ENCODE measurements at regions not wholly inside any gene's neighbourhood (a gene's known extent, or its start where the extent isn't known, plus 50 kb on each side); places are given as distances from the start of the nearest gene placed in this dataset.

- Histone ChIP-seq H3K4me1 (peaks cover 32 to 62% (median 55%) of the 10 kb centered on the region in 10 experiments), H3K4me2 (peak overlapping the region; percentile 44 to 81 (median 72)), H3K4me3 (no peak overlapping the region), H3K27me3 (no peaks in the 10 kb centered on the region), H4K20me1 (no peaks in the 10 kb centered on the region), H3K9me3 (replicated peaks in 1 of 11) (peaks cover 0 to 38% (median 21%) of the 10 kb centered on the region in 11 experiments; a peak in 15 of 22 replicates), H3K27ac (peak overlapping the region in 8 of 11 experiments; percentile 19 to 90 (median 78); a peak in 14 of 22 replicates), H3K36me3 (peaks cover 0 to 6% (median 0%) of the 10 kb centered on the region in 11 experiments; a peak in 1 of 22 replicates), H3K9ac (0 out of 22 replicates have a peak overlapping the region, but pooled peaks of 1 of the 11 experiments have one; percentile 8)
- no peak for TF ChIP-seq Cebpa-rat (IDR thresholded peaks at IDR 0.05)
Measured at GRCh38 chr2:60095202-60095815, 458.1 kb downstream of the BCL11A start.

GRCh38 chr2:60094450-60094929 lies 459.0 kb downstream of the BCL11A start:
- Histone ChIP-seq H3K4me2 (peak overlapping the region in 3 of 11 experiments; percentile 72 to 81 (median 77); a peak in 8 of 22 replicates), H3K27ac (no peak overlapping the region), H4K20me1 (no peaks in the 10 kb centered on the region), H3K36me3 (peaks cover 0 to 6% (median 0%) of the 10 kb centered on the region in 11 experiments; a peak in 1 of 22 replicates), H3K9ac (no peak overlapping the region), H3K9me3 (replicated peaks in 1 of 11) (peaks cover 0 to 37% (median 21%) of the 10 kb centered on the region in 11 experiments; a peak in 15 of 22 replicates), H3K27me3 (no peaks in the 10 kb centered on the region), H3K4me3 (no peak overlapping the region), H3K4me1 (peaks cover 23 to 54% (median 46%) of the 10 kb centered on the region in 10 experiments)
- TF ChIP-seq Cebpa-rat (IDR thresholded peaks at IDR 0.05) = no peak

GRCh38 chr2:60092781-60093180 lies 460.7 kb downstream of the BCL11A start:
- TF ChIP-seq Cebpa-rat (IDR thresholded peaks at IDR 0.05) = no peak
- Histone ChIP-seq H3K36me3 (peaks cover 0 to 6% (median 0%) of the 10 kb centered on the region in 11 experiments; a peak in 1 of 22 replicates), H3K9me3 (replicated peaks in 1 of 11) (peaks cover 0 to 26% (median 14%) of the 10 kb centered on the region in 11 experiments; a peak in 15 of 22 replicates)

GRCh38 chr2:60091894-60092293 lies 461.6 kb downstream of the BCL11A start:
- no peak overlapping the region for H3K9ac ChIP-seq
- H3K27ac ChIP-seq = no peak overlapping the region
- H3K36me3 ChIP-seq = no peaks in the 10 kb centered on the region
- H4K20me1 ChIP-seq = no peaks in the 10 kb centered on the region
- H3K9me3 ChIP-seq (replicated peaks in 1 of 11) = peaks cover 0 to 17% (median 6%) of the 10 kb centered on the region in 11 experiments; a peak in 10 of 22 replicates
- H3K4me2 ChIP-seq = no peak overlapping the region
- no peak for TF ChIP-seq Cebpa-rat (IDR thresholded peaks at IDR 0.05)
- peaks cover 18 to 29% (median 24%) of the 10 kb centered on the region in 10 experiments for H3K4me1 ChIP-seq
- H3K4me3 ChIP-seq = no peak overlapping the region
- no peaks in the 10 kb centered on the region for H3K27me3 ChIP-seq

More at GRCh38 chr2:60092781-60093180, 460.7 kb downstream of the BCL11A start:
- Histone ChIP-seq H4K20me1 (no peaks in the 10 kb centered on the region), H3K27ac (no peak overlapping the region), H3K9ac (no peak overlapping the region), H3K4me3 (no peak overlapping the region), H3K4me2 (no peak overlapping the region), H3K4me1 (peaks cover 22 to 37% (median 31%) of the 10 kb centered on the region in 10 experiments), H3K27me3 (no peaks in the 10 kb centered on the region)

GRCh38 chr2:60091266-60091665 lies 462.2 kb downstream of the BCL11A start:
- no peaks in the 10 kb centered on the region for H3K36me3 ChIP-seq
- peaks cover 12 to 22% (median 18%) of the 10 kb centered on the region in 10 experiments for H3K4me1 ChIP-seq
- no peaks in the 10 kb centered on the region for H4K20me1 ChIP-seq
- no peak overlapping the region for H3K4me2 ChIP-seq
- no peak overlapping the region for H3K4me3 ChIP-seq
- H3K9ac ChIP-seq = no peak overlapping the region
- no peaks in the 10 kb centered on the region for H3K27me3 ChIP-seq
- no peak for TF ChIP-seq Cebpa-rat (IDR thresholded peaks at IDR 0.05)
- peaks cover 0 to 11% (median 1%) of the 10 kb centered on the region in 11 experiments; a peak in 7 of 22 replicates for H3K9me3 ChIP-seq (replicated peaks in 1 of 11)
- no peak overlapping the region for H3K27ac ChIP-seq

GRCh38 chr2:60079562-60079961 lies 473.9 kb downstream of the BCL11A start:
- no peaks in the 10 kb centered on the region for H3K27me3 ChIP-seq
- no peak overlapping the region for H3K4me3 ChIP-seq
- H3K36me3 ChIP-seq = no peaks in the 10 kb centered on the region
- H3K4me1 ChIP-seq = peaks cover 0 to 4% (median 0%) of the 10 kb centered on the region in 10 experiments; a peak in 1 of 20 replicates
- no peak overlapping the region for H3K4me2 ChIP-seq
- no peak overlapping the region for H3K9ac ChIP-seq
- no peak for TF ChIP-seq Cebpa-rat (IDR thresholded peaks at IDR 0.05)
- no peaks in the 10 kb centered on the region for H4K20me1 ChIP-seq
- no peak overlapping the region for H3K27ac ChIP-seq
- peaks cover 0 to 28% (median 5%) of the 10 kb centered on the region in 11 experiments; a peak in 7 of 22 replicates for H3K9me3 ChIP-seq (replicated peaks in 1 of 11)

- Histone ChIP-seq H3K36me3 (no peaks in the 10 kb centered on the region), H3K4me1 (peaks cover 0 to 8% (median 2%) of the 10 kb centered on the region in 10 experiments; a peak in 6 of 20 replicates), H3K9ac (no peak overlapping the region), H3K9me3 (replicated peaks in 1 of 11) (peaks cover 0 to 19% (median 0%) of the 10 kb centered on the region in 11 experiments; a peak in 1 of 22 replicates), H3K4me2 (no peak overlapping the region), H3K4me3 (no peak overlapping the region), H3K27ac (no peak overlapping the region), H4K20me1 (no peaks in the 10 kb centered on the region), H3K27me3 (no peaks in the 10 kb centered on the region)
- no peak for TF ChIP-seq Cebpa-rat (IDR thresholded peaks at IDR 0.05)
Measured at GRCh38 chr2:60075048-60075447, 478.4 kb downstream of the BCL11A start.

GRCh38 chr2:60073201-60073600 lies 480.3 kb downstream of the BCL11A start:
- Histone ChIP-seq H3K27me3 (no peaks in the 10 kb centered on the region), H3K27ac (no peak overlapping the region), H3K9me3 (replicated peaks in 1 of 11) (peaks cover 0 to 11% (median 0%) of the 10 kb centered on the region in 11 experiments; a peak in 1 of 22 replicates), H3K36me3 (no peaks in the 10 kb centered on the region), H3K4me2 (peak overlapping the region in 3 of 11 experiments; percentile 10 to 21 (median 18); a peak in 3 of 22 replicates), H3K9ac (no peak overlapping the region), H4K20me1 (no peaks in the 10 kb centered on the region), H3K4me3 (no peak overlapping the region), H3K4me1 (peaks cover 0 to 8% (median 2%) of the 10 kb centered on the region in 10 experiments; a peak in 6 of 20 replicates)
- no peak for TF ChIP-seq Cebpa-rat (IDR thresholded peaks at IDR 0.05)

- Histone ChIP-seq H3K36me3 (no peaks in the 10 kb centered on the region), H3K9me3 (replicated peaks in 1 of 11) (peaks cover 0 to 6% (median 0%) of the 10 kb centered on the region in 11 experiments; a peak in 1 of 22 replicates), H3K9ac (no peak overlapping the region), H3K27ac (no peak overlapping the region), H3K27me3 (no peaks in the 10 kb centered on the region), H3K4me2 (peak overlapping the region in 3 of 11 experiments; percentile 10 to 21 (median 18); a peak in 2 of 22 replicates), H3K4me3 (no peak overlapping the region), H3K4me1 (peaks cover 0 to 8% (median 2%) of the 10 kb centered on the region in 10 experiments; a peak in 6 of 20 replicates), H4K20me1 (no peaks in the 10 kb centered on the region)
- TF ChIP-seq Cebpa-rat (IDR thresholded peaks at IDR 0.05) = no peak
Measured at GRCh38 chr2:60072609-60073008, 480.8 kb downstream of the BCL11A start.
